SK-N-SH treated with all-trans-retinoic acid at 6 μM for 48 hours (cell line): ENCODE measurements at regions not wholly inside any gene's neighbourhood (a gene's known extent, or its start where the extent isn't known, plus 50 kb on each side); places are given as distances from the start of the nearest gene placed in this dataset.

Experiments used
- ATAC-seq: fragments of 200-7000 bp; cut with Tn5 transposase; 3 replicates; pipeline ENCODE4 v1.9.1; 2020; ENCODE audit warnings: mild to moderate bottlenecking, moderate library complexity
- BACH2 ChIP-seq: fragments of 250-450 bp; sonication (Bioruptor Pico); IDR thresholded peaks from 2 replicates; pipeline ENCODE4 v1.9.0; 2021; ENCODE audit warnings: mild to moderate bottlenecking, borderline replicate concordance
- CSDC2 ChIP-seq: fragments of 250-450 bp; sonication (Bioruptor Pico); IDR thresholded peaks from 2 replicates; pipeline ENCODE4 v1.5.0; 2020; ENCODE audit warnings: mild to moderate bottlenecking, moderate library complexity
- ESRRG ChIP-seq: fragments of 250-450 bp; sonication (Bioruptor Pico); IDR thresholded peaks from 2 replicates; pipeline ENCODE4 v1.6.1; 2021; ENCODE audit warnings: mild to moderate bottlenecking
- GLIS3 ChIP-seq: fragments of 250-450 bp; sonication (Bioruptor Pico); IDR thresholded peaks from 2 replicates; pipeline ENCODE4 v1.5.0; 2020; ENCODE audit warnings: mild to moderate bottlenecking, moderate library complexity
- ISL1 ChIP-seq: fragments of 250-450 bp; sonication (Bioruptor Pico); IDR thresholded peaks from 2 replicates; pipeline ENCODE4 v2.1.2; 2022; ENCODE audit warnings: mild to moderate bottlenecking, moderate library complexity
- OSR1 ChIP-seq: fragments of 250-450 bp; sonication (Bioruptor Pico); IDR thresholded peaks from 2 replicates; pipeline ENCODE4 v1.8.0; 2022; ENCODE audit warnings: moderate library complexity, mild to moderate bottlenecking, inconsistent platforms
- PPARA ChIP-seq: fragments of 250-450 bp; sonication (Bioruptor Pico); IDR thresholded peaks from 2 replicates; pipeline ENCODE4 v1.5.0; 2020; ENCODE audit warnings: mild to moderate bottlenecking, borderline replicate concordance
- RARB ChIP-seq: fragments of 250-450 bp; sonication (Bioruptor Pico); IDR thresholded peaks from 2 replicates; pipeline ENCODE4 v1.8.0; 2021; ENCODE audit warnings: mild to moderate bottlenecking, moderate library complexity
- SNAI2 ChIP-seq: fragments of 250-450 bp; sonication (Bioruptor Pico); IDR thresholded peaks from 2 replicates; pipeline ENCODE4 v1.5.0; 2020; ENCODE audit warnings: mild to moderate bottlenecking, moderate library complexity
- TCF4 ChIP-seq: fragments of 250-450 bp; sonication (Bioruptor Pico); IDR thresholded peaks from 2 replicates; pipeline ENCODE4 v1.8.0; 2021; ENCODE audit warnings: mild to moderate bottlenecking, moderate library complexity, borderline replicate concordance
- TOX ChIP-seq: fragments of 250-450 bp; sonication (Bioruptor Pico); IDR thresholded peaks from 2 replicates; pipeline ENCODE4 v1.8.0; 2021; ENCODE audit warnings: mild to moderate bottlenecking, moderate library complexity, borderline replicate concordance
- ZFP30 ChIP-seq: fragments of 450-650 bp; formaldehyde crosslinking; IDR thresholded peaks from 2 replicates; pipeline ENCODE4 v1.5.0; 2022; ENCODE audit warnings: mild to moderate bottlenecking, moderate library complexity
- ZNF565 ChIP-seq: fragments of 450-650 bp; formaldehyde crosslinking; conservative IDR thresholded peaks from 2 replicates; pipeline ENCODE4 v1.5.0; 2020; ENCODE audit warnings: low read depth, mild to moderate bottlenecking, moderate library complexity
- ZNF70 ChIP-seq: fragments of 450-650 bp; formaldehyde crosslinking; IDR thresholded peaks from 2 replicates; pipeline ENCODE4 v1.5.0; 2020; ENCODE audit warnings: mild to moderate bottlenecking, moderate library complexity
- TF ChIP-seq, protein P1 (sequence below): fragments of 250-450 bp; sonication (Bioruptor Pico); IDR thresholded peaks from 2 replicates; pipeline ENCODE4 v1.5.1; 2020; ENCODE audit warnings: low read depth, mild to moderate bottlenecking, moderate library complexity
- TF ChIP-seq, protein P2 (sequence below): fragments of 250-450 bp; sonication (Bioruptor Pico); IDR thresholded peaks from 2 replicates; pipeline ENCODE4 v1.8.0; 2021; ENCODE audit warnings: low read depth, mild to moderate bottlenecking, moderate library complexity, borderline replicate concordance
- TF ChIP-seq, protein P3 (sequence below): fragments of 250-450 bp; sonication (Bioruptor Pico); IDR thresholded peaks from 2 replicates; pipeline ENCODE4 v1.5.1; 2021; ENCODE audit warnings: mild to moderate bottlenecking, moderate library complexity
- TF ChIP-seq, protein P4 (sequence below): fragments of 250-450 bp; sonication (Bioruptor Pico); IDR thresholded peaks from 2 replicates; pipeline ENCODE4 v1.8.0; 2020; ENCODE audit warnings: mild to moderate bottlenecking, moderate library complexity, borderline replicate concordance
- TF ChIP-seq, protein P5 (sequence below): fragments of 250-450 bp; sonication (Bioruptor Pico); IDR thresholded peaks from 2 replicates; pipeline ENCODE4 v1.5.0; 2020; ENCODE audit warnings: mild to moderate bottlenecking, moderate library complexity

DNA sequence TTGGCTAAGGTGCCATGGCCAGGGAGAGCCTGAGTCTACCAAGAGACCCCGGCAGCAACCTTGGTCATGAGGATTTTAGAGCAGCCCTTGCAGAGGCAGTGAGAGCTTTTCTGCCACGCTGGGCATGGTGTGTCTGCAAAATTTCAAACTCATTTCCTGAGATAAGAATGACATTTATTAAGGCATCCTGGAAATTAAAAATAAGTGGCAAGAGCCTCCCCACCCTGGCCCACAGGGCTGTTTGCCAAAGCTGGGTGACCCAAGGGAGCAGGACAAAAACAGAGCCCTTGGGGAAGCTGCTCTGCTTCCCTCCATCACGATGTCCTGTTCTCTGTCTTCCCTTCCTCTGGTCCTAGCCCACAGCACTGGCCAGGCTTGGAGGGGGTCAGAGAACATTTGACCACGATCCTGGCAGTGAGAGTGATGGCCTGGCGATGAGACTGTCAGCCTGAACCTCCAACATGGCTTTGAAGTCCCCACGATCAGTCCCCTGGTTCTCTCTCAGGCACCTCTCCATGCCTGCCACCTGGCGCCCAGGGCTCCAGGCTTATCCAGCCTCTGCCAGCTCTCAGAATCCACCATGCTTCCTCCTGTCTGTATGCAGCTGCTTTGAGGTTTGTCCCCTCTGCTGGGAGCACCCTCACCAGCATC is 68.9 kb upstream of the RMDN2 start (continued):
- no peak; the same call in 1 of the 2 replicates for TF ChIP-seq ZNF565 (CRISPR knock-in tag)
- TF ChIP-seq ESRRG (CRISPR knock-in tag), result peak; percentile 55; the same call in 1 of the 2 replicates
- TF ChIP-seq PPARA (CRISPR knock-in tag), result peak; percentile 30; the same call in 1 of the 2 replicates

DNA sequence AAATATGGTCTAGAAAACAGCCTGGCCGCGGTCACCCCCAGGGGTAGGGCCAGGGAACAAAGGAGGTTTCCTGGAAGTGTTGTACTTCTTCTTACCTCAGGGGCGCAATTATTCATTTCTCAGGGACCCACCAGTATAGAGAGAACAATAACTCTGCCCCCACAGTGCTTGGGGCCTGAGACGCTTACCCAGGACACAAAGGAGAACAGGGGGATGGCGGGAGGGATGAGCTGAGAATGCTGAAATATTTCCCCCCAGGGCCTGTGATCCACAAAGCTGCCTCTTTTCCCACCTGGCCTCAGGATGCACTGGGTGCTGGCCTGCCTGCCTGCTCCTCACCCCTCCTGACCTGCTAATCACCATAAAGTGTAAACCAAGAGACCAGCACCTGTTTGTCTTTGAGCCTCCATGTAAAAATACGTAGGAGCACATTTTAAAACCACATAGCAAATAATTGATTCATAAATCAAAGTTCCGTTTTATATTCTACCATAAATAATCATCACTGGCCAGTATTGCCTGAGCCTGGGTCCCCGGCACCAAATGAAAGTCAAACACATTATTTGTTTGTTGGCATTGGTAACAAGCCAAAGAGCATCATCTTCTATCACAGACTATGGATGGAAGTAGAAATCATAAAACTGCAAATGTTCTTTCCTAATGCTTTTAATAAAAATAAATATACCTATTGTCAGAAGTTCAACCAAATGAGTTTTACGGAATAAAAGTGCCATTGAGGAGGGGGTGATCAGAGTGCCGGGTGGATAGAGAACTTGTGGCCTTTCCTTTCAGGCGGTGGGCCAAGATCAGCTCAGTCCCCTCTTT is 67.3 kb upstream of the RMDN2 start:
- ATAC-seq, result peak; percentile 14; the same call in 2 of the 3 replicates

DNA sequence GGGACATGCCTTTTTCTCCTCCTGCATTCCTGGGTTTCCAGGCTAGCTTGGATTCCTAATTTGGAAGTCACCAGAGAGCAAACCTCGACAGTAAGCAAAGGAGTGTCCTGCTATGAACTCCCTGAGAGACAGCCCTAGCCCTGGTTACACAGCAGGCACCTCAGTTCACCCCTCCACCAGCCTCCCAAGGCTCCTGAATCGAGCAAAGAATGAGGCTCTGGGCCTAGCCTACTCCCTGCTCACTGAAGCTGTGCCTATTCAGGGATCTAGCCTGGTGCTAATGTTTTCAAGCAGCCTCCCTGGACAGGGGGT is 66.7 kb upstream of the RMDN2 start:
- TF ChIP-seq BACH2, result no peak
- TF ChIP-seq SNAI2 (CRISPR knock-in tag), result 0 out of 2 replicates have a peak, but pooled peaks have one; percentile 38
- peak; percentile 70 for ATAC-seq

More for the DNA sequence above, 67.3 kb upstream of the RMDN2 start:
- TF ChIP-seq ZNF565 (CRISPR knock-in tag) (no peak), TCF4 (CRISPR knock-in tag) (no peak), CSDC2 (CRISPR knock-in tag) (no peak), PPARA (CRISPR knock-in tag) (no peak), ESRRG (CRISPR knock-in tag) (no peak), ISL1 (CRISPR knock-in tag) (peak; percentile 37; the same call in 1 of the 2 replicates), BACH2 (no peak)
- TF ChIP-seq, protein P1, sequence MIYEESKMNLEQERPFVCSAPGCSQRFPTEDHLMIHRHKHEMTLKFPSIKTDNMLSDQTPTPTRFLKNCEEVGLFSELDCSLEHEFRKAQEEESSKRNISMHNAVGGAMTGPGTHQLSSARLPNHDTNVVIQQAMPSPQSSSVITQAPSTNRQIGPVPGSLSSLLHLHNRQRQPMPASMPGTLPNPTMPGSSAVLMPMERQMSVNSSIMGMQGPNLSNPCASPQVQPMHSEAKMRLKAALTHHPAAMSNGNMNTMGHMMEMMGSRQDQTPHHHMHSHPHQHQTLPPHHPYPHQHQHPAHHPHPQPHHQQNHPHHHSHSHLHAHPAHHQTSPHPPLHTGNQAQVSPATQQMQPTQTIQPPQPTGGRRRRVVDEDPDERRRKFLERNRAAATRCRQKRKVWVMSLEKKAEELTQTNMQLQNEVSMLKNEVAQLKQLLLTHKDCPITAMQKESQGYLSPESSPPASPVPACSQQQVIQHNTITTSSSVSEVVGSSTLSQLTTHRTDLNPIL (CRISPR knock-in tag), result no peak
- TF ChIP-seq, protein P2, sequence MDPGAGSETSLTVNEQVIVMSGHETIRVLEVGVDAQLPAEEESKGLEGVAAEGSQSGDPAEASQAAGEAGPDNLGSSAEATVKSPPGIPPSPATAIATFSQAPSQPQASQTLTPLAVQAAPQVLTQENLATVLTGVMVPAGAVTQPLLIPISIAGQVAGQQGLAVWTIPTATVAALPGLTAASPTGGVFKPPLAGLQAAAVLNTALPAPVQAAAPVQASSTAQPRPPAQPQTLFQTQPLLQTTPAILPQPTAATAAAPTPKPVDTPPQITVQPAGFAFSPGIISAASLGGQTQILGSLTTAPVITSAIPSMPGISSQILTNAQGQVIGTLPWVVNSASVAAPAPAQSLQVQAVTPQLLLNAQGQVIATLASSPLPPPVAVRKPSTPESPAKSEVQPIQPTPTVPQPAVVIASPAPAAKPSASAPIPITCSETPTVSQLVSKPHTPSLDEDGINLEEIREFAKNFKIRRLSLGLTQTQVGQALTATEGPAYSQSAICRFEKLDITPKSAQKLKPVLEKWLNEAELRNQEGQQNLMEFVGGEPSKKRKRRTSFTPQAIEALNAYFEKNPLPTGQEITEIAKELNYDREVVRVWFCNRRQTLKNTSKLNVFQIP (CRISPR knock-in tag), result no peak

DNA sequence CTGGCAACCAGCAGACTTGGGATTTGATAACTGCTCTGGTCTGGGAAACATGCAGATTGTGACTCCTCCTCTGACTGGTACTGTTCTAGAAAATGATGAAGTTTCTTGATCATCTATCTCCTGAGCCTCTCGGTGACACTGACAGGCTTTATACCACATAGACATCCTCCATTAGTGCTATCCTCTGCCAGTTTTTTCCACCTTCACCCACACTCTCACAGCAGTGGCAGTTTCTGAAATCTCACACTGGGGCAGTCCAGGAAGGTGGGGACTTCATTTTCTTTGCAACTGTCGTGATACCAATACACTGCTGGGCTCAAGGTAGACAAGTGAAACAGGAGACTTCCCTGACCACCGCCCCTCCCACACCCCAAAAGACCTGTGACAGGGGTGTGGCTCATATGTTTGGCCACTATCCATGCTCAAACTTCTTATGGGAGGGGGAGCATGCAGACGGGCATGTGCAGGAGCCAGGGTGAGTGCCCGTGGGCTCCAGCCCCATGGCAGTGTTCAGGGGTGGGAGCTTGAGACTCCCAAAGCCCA is 66.3 kb upstream of the RMDN2 start:
- ATAC-seq, result no peak
- TF ChIP-seq, protein P3, sequence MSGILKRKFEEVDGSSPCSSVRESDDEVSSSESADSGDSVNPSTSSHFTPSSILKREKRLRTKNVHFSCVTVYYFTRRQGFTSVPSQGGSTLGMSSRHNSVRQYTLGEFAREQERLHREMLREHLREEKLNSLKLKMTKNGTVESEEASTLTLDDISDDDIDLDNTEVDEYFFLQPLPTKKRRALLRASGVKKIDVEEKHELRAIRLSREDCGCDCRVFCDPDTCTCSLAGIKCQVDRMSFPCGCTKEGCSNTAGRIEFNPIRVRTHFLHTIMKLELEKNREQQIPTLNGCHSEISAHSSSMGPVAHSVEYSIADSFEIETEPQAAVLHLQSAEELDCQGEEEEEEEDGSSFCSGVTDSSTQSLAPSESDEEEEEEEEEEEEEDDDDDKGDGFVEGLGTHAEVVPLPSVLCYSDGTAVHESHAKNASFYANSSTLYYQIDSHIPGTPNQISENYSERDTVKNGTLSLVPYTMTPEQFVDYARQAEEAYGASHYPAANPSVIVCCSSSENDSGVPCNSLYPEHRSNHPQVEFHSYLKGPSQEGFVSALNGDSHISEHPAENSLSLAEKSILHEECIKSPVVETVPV, result no peak
- TF ChIP-seq TCF4 (CRISPR knock-in tag), result no peak
- TF ChIP-seq CSDC2 (CRISPR knock-in tag), result no peak
- no peak for TF ChIP-seq RARB (CRISPR knock-in tag)
- TF ChIP-seq, protein P4, sequence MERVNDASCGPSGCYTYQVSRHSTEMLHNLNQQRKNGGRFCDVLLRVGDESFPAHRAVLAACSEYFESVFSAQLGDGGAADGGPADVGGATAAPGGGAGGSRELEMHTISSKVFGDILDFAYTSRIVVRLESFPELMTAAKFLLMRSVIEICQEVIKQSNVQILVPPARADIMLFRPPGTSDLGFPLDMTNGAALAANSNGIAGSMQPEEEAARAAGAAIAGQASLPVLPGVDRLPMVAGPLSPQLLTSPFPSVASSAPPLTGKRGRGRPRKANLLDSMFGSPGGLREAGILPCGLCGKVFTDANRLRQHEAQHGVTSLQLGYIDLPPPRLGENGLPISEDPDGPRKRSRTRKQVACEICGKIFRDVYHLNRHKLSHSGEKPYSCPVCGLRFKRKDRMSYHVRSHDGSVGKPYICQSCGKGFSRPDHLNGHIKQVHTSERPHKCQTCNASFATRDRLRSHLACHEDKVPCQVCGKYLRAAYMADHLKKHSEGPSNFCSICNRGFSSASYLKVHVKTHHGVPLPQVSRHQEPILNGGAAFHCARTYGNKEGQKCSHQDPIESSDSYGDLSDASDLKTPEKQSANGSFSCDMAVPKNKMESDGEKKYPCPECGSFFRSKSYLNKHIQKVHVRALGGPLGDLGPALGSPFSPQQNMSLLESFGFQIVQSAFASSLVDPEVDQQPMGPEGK (CRISPR knock-in tag), result no peak
- TF ChIP-seq BACH2, result no peak
- no peak for TF ChIP-seq TOX (CRISPR knock-in tag)
- no peak for TF ChIP-seq SNAI2 (CRISPR knock-in tag)
- no peak for TF ChIP-seq OSR1 (CRISPR knock-in tag)
- no peak for TF ChIP-seq ESRRG (CRISPR knock-in tag)
- TF ChIP-seq, protein P5, sequence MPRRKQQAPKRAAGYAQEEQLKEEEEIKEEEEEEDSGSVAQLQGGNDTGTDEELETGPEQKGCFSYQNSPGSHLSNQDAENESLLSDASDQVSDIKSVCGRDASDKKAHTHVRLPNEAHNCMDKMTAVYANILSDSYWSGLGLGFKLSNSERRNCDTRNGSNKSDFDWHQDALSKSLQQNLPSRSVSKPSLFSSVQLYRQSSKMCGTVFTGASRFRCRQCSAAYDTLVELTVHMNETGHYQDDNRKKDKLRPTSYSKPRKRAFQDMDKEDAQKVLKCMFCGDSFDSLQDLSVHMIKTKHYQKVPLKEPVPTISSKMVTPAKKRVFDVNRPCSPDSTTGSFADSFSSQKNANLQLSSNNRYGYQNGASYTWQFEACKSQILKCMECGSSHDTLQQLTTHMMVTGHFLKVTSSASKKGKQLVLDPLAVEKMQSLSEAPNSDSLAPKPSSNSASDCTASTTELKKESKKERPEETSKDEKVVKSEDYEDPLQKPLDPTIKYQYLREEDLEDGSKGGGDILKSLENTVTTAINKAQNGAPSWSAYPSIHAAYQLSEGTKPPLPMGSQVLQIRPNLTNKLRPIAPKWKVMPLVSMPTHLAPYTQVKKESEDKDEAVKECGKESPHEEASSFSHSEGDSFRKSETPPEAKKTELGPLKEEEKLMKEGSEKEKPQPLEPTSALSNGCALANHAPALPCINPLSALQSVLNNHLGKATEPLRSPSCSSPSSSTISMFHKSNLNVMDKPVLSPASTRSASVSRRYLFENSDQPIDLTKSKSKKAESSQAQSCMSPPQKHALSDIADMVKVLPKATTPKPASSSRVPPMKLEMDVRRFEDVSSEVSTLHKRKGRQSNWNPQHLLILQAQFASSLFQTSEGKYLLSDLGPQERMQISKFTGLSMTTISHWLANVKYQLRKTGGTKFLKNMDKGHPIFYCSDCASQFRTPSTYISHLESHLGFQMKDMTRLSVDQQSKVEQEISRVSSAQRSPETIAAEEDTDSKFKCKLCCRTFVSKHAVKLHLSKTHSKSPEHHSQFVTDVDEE (CRISPR knock-in tag), result no peak
- no peak for TF ChIP-seq ISL1 (CRISPR knock-in tag)
- TF ChIP-seq, protein P1 (CRISPR knock-in tag), result no peak
- TF ChIP-seq PPARA (CRISPR knock-in tag), result no peak
- no peak for TF ChIP-seq GLIS3 (CRISPR knock-in tag)
- TF ChIP-seq ZNF70 (CRISPR knock-in tag), result no peak
- TF ChIP-seq ZFP30 (CRISPR knock-in tag), result no peak
- TF ChIP-seq ZNF565 (CRISPR knock-in tag), result no peak
